DOHH2 (cell line): ENCODE measurements at regions not wholly inside any gene's neighbourhood (a gene's known extent, or its start where the extent isn't known, plus 50 kb on each side); places are given as distances from the start of the nearest gene placed in this dataset.

Experiments
- H3F3A ChIP-seq: fragments of 200-600 bp; sonication (generic), shearing (Covaris generic); 2 replicates; pipeline ENCODE4 v1.6.0; 2016; ENCODE audit warnings: antibody characterized with exemption, mild to moderate bottlenecking; ENCODE audit not compliant: control insufficient read depth, insufficient read depth
- H3K27ac ChIP-seq: fragments of 200-600 bp; sonication (generic); 2 replicates; pipeline ENCODE4 v1.5.1; 2014; ENCODE audit warnings: low read depth, mild to moderate bottlenecking, low read length, moderate library complexity
- H3K27me3 ChIP-seq: fragments of 200-600 bp; sonication (generic); 2 replicates; pipeline ENCODE4 v1.6.1; 2014; ENCODE audit warnings: mild to moderate bottlenecking, low read length, mixed read lengths; ENCODE audit not compliant: control insufficient read depth
- H3K36me3 ChIP-seq: fragments of 200-600 bp; sonication (generic); 2 replicates; pipeline ENCODE4 v1.6.1; 2014; ENCODE audit warnings: mild to moderate bottlenecking, low read length, moderate library complexity, mixed read lengths; ENCODE audit not compliant: control insufficient read depth
- H3K4me1 ChIP-seq: fragments of 200-600 bp; sonication (generic); 2 replicates; pipeline ENCODE4 v1.6.1; 2014; ENCODE audit warnings: mild to moderate bottlenecking, low read length, mixed read lengths; ENCODE audit not compliant: control insufficient read depth
- H3K4me2 ChIP-seq: fragments of 200-600 bp; sonication (generic); 2 replicates; pipeline ENCODE4 v1.6.0; 2014; ENCODE audit warnings: mild to moderate bottlenecking, low read length, moderate library complexity
- H3K4me3 ChIP-seq: fragments of 200-600 bp; sonication (generic); 2 replicates; pipeline ENCODE4 v1.5.1; 2014; ENCODE audit warnings: mild to moderate bottlenecking, low read length, mixed read lengths
- H3K79me2 ChIP-seq: fragments of 200-600 bp; sonication (generic); 2 replicates; pipeline ENCODE4 v1.6.1; 2014; ENCODE audit warnings: mild to moderate bottlenecking, low read length, mixed read lengths; ENCODE audit not compliant: control insufficient read depth
- H3K9me2 ChIP-seq: fragments of 200-600 bp; sonication (generic); replicated peaks from 2 replicates; pipeline ENCODE4 v1.6.1; 2014; ENCODE audit warnings: mild to moderate bottlenecking, low read length, mixed read lengths; ENCODE audit not compliant: control insufficient read depth
- H3K9me3 ChIP-seq: fragments of 200-600 bp; sonication (generic); 2 replicates; pipeline ENCODE4 v1.6.1; 2014; ENCODE audit warnings: antibody characterized with exemption, low read length, mixed read lengths; ENCODE audit not compliant: control insufficient read depth, insufficient read depth
- H4K20me1 ChIP-seq: fragments of 200-600 bp; sonication (generic); 2 replicates; pipeline ENCODE4 v1.6.0; 2014; ENCODE audit warnings: low read depth, mild to moderate bottlenecking, antibody characterized with exemption, low read length, moderate library complexity; ENCODE audit not compliant: control insufficient read depth, insufficient read depth
- EZH2phosphoT487 ChIP-seq: fragments of 200-600 bp; sonication (generic); IDR thresholded peaks from 2 replicates; pipeline ENCODE4 v1.6.1; 2017; ENCODE audit warnings: borderline replicate concordance, mild to moderate bottlenecking, antibody characterized with exemption, low read length, moderate library complexity, mixed read lengths
- TF ChIP-seq, protein P1 (sequence below): fragments of 200-600 bp; sonication (generic); IDR thresholded peaks from one replicate; pipeline ENCODE4 v1.5.1; 2014; ENCODE audit warnings: antibody characterized with exemption, mild to moderate bottlenecking, low read depth, low read length; ENCODE audit not compliant: poor library complexity, severe bottlenecking

DNA sequence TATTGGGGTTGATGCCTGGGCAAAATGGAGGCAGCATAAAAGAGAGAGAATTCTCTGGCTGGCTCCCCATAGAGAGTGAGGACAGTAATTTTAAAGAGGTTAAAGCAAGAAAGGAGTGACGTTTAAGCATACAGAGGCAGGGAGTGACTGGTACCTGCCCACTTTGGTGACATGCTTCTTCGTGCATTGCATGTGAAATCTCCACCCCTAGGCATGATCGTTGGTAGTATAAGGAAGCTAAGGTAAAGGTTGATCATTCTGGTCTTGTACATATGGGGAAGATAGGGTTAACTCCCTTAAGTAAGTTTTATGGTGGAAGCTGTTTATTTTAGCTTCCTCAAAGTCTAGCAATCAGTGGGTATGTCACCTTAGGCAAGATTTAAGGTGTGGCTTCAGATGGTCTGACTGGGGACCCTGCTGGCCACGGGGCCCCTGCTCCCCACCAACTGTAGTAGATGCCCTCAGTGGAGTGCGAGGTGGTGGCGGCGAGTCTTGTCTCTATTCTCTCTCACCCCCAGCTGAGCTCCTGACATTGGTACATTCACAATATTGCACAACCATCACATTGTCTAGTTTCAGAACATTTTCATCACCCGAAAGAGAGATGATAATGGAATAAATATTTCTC, 797.5 kb upstream of the SPRY2 start:
- H3K4me2 ChIP-seq = no peak overlapping the region
- no peaks in the 10 kb centered on the region for H4K20me1 ChIP-seq
- H3K4me1 ChIP-seq = no peaks in the 10 kb centered on the region
- H3K36me3 ChIP-seq = no peaks in the 10 kb centered on the region
- no peak overlapping the region for H3K27ac ChIP-seq
- no peak overlapping the region for H3K4me3 ChIP-seq
- no peaks in the 10 kb centered on the region for H3K9me2 ChIP-seq
- no peaks in the 10 kb centered on the region for H3K27me3 ChIP-seq
- no peaks in the 10 kb centered on the region for H3K9me3 ChIP-seq
- H3K79me2 ChIP-seq = no peaks in the 10 kb centered on the region
- TF ChIP-seq, protein P1, sequence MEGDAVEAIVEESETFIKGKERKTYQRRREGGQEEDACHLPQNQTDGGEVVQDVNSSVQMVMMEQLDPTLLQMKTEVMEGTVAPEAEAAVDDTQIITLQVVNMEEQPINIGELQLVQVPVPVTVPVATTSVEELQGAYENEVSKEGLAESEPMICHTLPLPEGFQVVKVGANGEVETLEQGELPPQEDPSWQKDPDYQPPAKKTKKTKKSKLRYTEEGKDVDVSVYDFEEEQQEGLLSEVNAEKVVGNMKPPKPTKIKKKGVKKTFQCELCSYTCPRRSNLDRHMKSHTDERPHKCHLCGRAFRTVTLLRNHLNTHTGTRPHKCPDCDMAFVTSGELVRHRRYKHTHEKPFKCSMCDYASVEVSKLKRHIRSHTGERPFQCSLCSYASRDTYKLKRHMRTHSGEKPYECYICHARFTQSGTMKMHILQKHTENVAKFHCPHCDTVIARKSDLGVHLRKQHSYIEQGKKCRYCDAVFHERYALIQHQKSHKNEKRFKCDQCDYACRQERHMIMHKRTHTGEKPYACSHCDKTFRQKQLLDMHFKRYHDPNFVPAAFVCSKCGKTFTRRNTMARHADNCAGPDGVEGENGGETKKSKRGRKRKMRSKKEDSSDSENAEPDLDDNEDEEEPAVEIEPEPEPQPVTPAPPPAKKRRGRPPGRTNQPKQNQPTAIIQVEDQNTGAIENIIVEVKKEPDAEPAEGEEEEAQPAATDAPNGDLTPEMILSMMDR = no peak
- no peak for TF ChIP-seq EZH2phosphoT487
- H3F3A ChIP-seq = no peaks in the 10 kb centered on the region

DNA sequence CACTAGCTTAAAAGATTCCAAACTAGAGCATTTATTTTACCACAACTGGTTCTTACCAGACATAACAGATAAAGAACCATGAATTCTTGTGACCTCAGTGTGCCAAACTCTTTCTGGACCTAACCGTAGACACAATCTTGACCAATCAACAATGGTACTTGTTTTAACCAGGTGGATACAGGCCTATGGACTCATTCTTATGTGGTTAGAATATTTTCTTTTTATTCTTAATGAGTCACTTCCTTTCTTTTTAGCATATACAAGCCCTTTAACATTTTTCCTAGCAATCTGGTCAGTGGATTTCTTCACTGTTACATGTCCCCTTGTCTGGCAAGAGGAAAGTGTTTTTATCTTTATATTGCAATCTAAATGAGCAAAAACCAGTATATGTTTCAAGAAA, 792.1 kb upstream of the SPRY2 start:
- Histone ChIP-seq H3F3A (no peaks in the 10 kb centered on the region), H3K4me2 (no peak overlapping the region)

DNA sequence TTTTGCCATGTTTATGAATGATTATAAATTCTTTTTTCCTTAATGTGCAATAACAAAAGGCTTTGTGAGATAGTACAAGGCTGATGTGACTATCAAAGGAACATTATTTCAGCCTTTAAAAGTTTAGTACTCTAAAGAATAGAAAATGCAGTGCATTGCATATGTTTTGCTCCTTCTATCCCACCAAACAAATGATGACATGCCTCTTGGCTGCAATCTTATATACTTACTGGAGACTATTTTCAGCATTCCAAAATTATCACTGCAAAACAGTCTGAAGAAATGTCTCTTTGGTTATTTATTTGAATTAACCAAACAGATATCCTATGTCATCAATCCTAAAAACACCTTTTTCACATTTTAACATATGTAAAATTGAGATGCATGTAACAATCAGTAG, 776.5 kb upstream of the SPRY2 start:
- no peaks in the 10 kb centered on the region for H3K9me3 ChIP-seq
- H3K9me2 ChIP-seq = no peaks in the 10 kb centered on the region
- H3K27ac ChIP-seq = no peak overlapping the region
- H4K20me1 ChIP-seq = no peaks in the 10 kb centered on the region
- H3K79me2 ChIP-seq = no peaks in the 10 kb centered on the region
- no peak overlapping the region for H3K4me2 ChIP-seq
- TF ChIP-seq, protein P1 = no peak
- TF ChIP-seq EZH2phosphoT487 = no peak
- H3K27me3 ChIP-seq = no peaks in the 10 kb centered on the region
- no peak overlapping the region for H3K4me3 ChIP-seq
- no peaks in the 10 kb centered on the region for H3K36me3 ChIP-seq
- no peaks in the 10 kb centered on the region for H3K4me1 ChIP-seq
- H3F3A ChIP-seq = no peaks in the 10 kb centered on the region

More for the DNA sequence above, 792.1 kb upstream of the SPRY2 start:
- Histone ChIP-seq H3K9me2 (no peaks in the 10 kb centered on the region), H3K79me2 (no peaks in the 10 kb centered on the region), H3K27ac (no peak overlapping the region), H3K4me1 (no peaks in the 10 kb centered on the region), H4K20me1 (no peaks in the 10 kb centered on the region), H3K36me3 (no peaks in the 10 kb centered on the region), H3K4me3 (no peak overlapping the region), H3K27me3 (no peaks in the 10 kb centered on the region), H3K9me3 (no peaks in the 10 kb centered on the region)
- no peak for TF ChIP-seq EZH2phosphoT487
- TF ChIP-seq, protein P1 = no peak
